A673 (cell line): ENCODE measurements at regions not wholly inside any gene's neighbourhood (a gene's known extent, or its start where the extent isn't known, plus 50 kb on each side); places are given as distances from the start of the nearest gene placed in this dataset.
A peak's percentile ranks its signal among the peaks of the same experiment; 100 is the strongest.

Experiments used
- BruUV-seq: library from RNA; stranded (reverse); fragments of 400-500 nt; replicated peaks from 2 replicates; lab custom pipeline; 2021; lab: Mats Ljungman, UMichigan
- CTCF ChIA-PET: fragments of 300-600 bp; sonication (Branson Sonifier 250); formaldehyde crosslinking; loops from one replicate; lab custom pipeline; 2022; ENCODE audit warnings: antibody characterized with exemption; lab: Charles Lee
- POLR2A ChIA-PET: fragments of 300-600 bp; sonication (Branson Sonifier 250); formaldehyde crosslinking; loops from one replicate; lab custom pipeline; 2022; ENCODE audit warnings: antibody characterized with exemption; ENCODE audit not compliant: low non-redundant PET; lab: Charles Lee
- DNase-seq: peaks from one replicate; pipeline ENCODE4 v3.0.0-alpha.2; 2015; ENCODE audit warnings: low spot score
- H3K27ac ChIP-seq: fragments of 200-600 bp; sonication (generic); 2 replicates; pipeline ENCODE4 v1.5.1; 2016; ENCODE audit warnings: mixed run types, low read depth, mild to moderate bottlenecking, mixed read lengths, antibody characterized with exemption, low read length; ENCODE audit not compliant: poor library complexity, severe bottlenecking
- H3K27me3 ChIP-seq: fragments of 200-600 bp; sonication (generic); replicated peaks from 2 replicates; pipeline ENCODE4 v1.6.1; 2017; ENCODE audit warnings: mixed run types, low read depth, mild to moderate bottlenecking, mixed read lengths, antibody characterized with exemption, low read length; ENCODE audit not compliant: insufficient read depth, poor library complexity
- H3K36me3 ChIP-seq: fragments of 200-600 bp; sonication (generic); 2 replicates; pipeline ENCODE4 v1.6.1; 2016; ENCODE audit warnings: mixed run types, mild to moderate bottlenecking, mixed read lengths, antibody characterized with exemption, low read length; ENCODE audit not compliant: insufficient read depth, poor library complexity, severe bottlenecking
- H3K4me1 ChIP-seq: fragments of 200-600 bp; sonication (generic); 2 replicates; pipeline ENCODE4 v1.6.1; 2017; ENCODE audit warnings: mixed run types, mild to moderate bottlenecking, mixed read lengths, antibody characterized with exemption, low read length; ENCODE audit not compliant: insufficient read depth, poor library complexity, severe bottlenecking
- H3K4me3 ChIP-seq: fragments of 200-600 bp; sonication (generic); 2 replicates; pipeline ENCODE4 v1.5.1; 2016; ENCODE audit warnings: low read depth, mixed run types, mild to moderate bottlenecking, mixed read lengths, low read length; ENCODE audit not compliant: poor library complexity, severe bottlenecking
- H3K9me3 ChIP-seq: fragments of 200-600 bp; sonication (generic); 2 replicates; pipeline ENCODE4 v1.6.1; 2016; ENCODE audit warnings: mixed run types, low read depth, mild to moderate bottlenecking, mixed read lengths, antibody characterized with exemption, low read length; ENCODE audit not compliant: poor library complexity, severe bottlenecking
- CTCF ChIP-seq: fragments of 300-800, 200-600 bp; sonication (generic); conservative IDR thresholded peaks from 2 replicates; pipeline ENCODE4 v1.5.1; 2017; ENCODE audit warnings: low read depth, mild to moderate bottlenecking, antibody characterized with exemption, low read length, moderate library complexity, mixed read lengths
- EZH2 ChIP-seq: fragments of 200-600 bp; sonication (generic); IDR thresholded peaks from 2 replicates; pipeline ENCODE4 v1.6.1; 2017; ENCODE audit warnings: borderline replicate concordance, low read depth, mild to moderate bottlenecking, mixed read lengths, antibody characterized with exemption, low read length; ENCODE audit not compliant: poor library complexity, severe bottlenecking
- intact Hi-C: fragments of 100-400 bp; cut with micrococcal nuclease; formaldehyde crosslinking; loops from one replicate; pipeline ENCODE4 v1.10.0; 2022; ENCODE audit not compliant: unreplicated experiment

- intact Hi-C loops: no loop called here
- no peaks in the 10 kb centered on the region for H3K36me3 ChIP-seq
- peak; percentile 4 for DNase-seq
- CTCF ChIA-PET: no interaction called here
- no peak for TF ChIP-seq EZH2
- TF ChIP-seq CTCF: no peak
- POLR2A ChIA-PET: no interaction called here
- H3K27me3 ChIP-seq: no peaks in the 10 kb centered on the region
- no peak overlapping the region for H3K27ac ChIP-seq
- H3K4me1 ChIP-seq: no peaks in the 10 kb centered on the region
- H3K4me3 ChIP-seq: no peak overlapping the region
- BruUV-seq: no TSS peak
- no peaks in the 10 kb centered on the region for H3K9me3 ChIP-seq
Measured at GRCh38 chr9:29393064-29393463, 1819.8 kb upstream of the C9orf72 start.

DNA sequence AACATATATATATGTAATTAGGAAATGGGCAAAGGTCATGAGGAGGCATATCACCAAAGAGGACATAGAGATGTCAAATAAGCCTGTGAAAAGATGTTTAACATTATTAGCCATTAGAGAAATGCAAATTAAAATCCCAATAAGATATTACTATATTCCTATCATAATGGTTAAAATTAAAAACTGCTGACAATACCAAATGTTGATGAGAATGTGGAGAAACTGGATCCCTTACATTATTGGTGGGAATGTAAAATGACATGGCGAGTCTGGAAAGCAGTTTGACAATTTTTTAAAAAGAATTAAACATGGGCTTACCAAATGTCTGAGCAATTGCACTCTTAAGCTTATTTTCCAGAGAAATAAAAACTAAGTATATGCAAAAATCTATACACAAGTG lies 1821.6 kb upstream of the C9orf72 start:
- no peak overlapping the region for H3K4me3 ChIP-seq
- POLR2A ChIA-PET: no interaction called here
- no peaks in the 10 kb centered on the region for H3K27me3 ChIP-seq
- no peaks in the 10 kb centered on the region for H3K9me3 ChIP-seq
- BruUV-seq: no TSS peak
- intact Hi-C loops: no loop called here
- no peak overlapping the region for H3K27ac ChIP-seq
- CTCF ChIA-PET: no interaction called here
- DNase-seq: no peak
- no peaks in the 10 kb centered on the region for H3K36me3 ChIP-seq
- TF ChIP-seq EZH2: no peak
- TF ChIP-seq CTCF: no peak
- no peaks in the 10 kb centered on the region for H3K4me1 ChIP-seq

- Histone ChIP-seq H3K4me3 (no peak overlapping the region), H3K27me3 (no peaks in the 10 kb centered on the region), H3K9me3 (no peaks in the 10 kb centered on the region), H3K36me3 (no peaks in the 10 kb centered on the region), H3K27ac (no peak overlapping the region), H3K4me1 (no peaks in the 10 kb centered on the region)
- ChIA-PET POLR2A (no interaction called here), CTCF (no interaction called here)
- TF ChIP-seq EZH2 (no peak), CTCF (no peak)
- no TSS peak for BruUV-seq
- intact Hi-C loops: no loop called here
- DNase-seq: no peak
Measured at GRCh38 chr9:29397148-29397547, 1823.9 kb upstream of the C9orf72 start.
